MM.1S (cell line): ENCODE measurements at regions not wholly inside any gene's neighbourhood (a gene's known extent, or its start where the extent isn't known, plus 50 kb on each side); places are given as distances from the start of the nearest gene placed in this dataset.

Source experiments
- EZH2 ChIP-seq: fragments of 300-600 bp; sonication (generic); optimal IDR thresholded peaks from 2 replicates; pipeline ENCODE3; 2017; ENCODE audit warnings: low read depth, mild to moderate bottlenecking, antibody characterized with exemption, low read length, mixed read lengths
- EZH2phosphoT487 ChIP-seq: fragments of 300-600 bp; sonication (generic); IDR thresholded peaks from 2 replicates; pipeline ENCODE4 v1.6.1; 2018; ENCODE audit warnings: antibody characterized with exemption, low read length
- TF ChIP-seq, protein P1 (sequence below): fragments of 300-600 bp; sonication (generic); IDR thresholded peaks from 2 replicates; pipeline ENCODE4 v1.5.1; 2016; ENCODE audit warnings: antibody characterized with exemption, low read length, mixed read lengths

DNA sequence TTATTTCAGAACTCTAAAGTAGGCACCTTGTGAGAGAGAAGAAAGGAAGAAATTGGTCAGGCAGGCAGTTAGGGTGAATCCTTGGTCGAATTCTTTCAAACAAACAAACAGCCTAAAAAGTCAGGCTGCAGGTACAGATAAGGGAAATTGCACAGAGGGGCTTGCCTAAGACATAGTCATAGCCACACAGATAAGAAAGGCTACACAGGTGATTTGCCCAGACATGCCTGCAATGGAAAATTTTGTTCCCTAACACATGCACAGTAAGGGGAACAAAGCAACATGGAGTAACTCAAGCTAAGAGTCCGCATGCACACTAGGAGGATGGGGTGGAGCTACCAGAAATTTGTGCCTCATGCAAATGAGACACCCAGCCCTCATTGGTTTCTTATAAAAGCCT is 91.4 kb upstream of the TUSC7 start:
- TF ChIP-seq EZH2phosphoT487 (no peak), EZH2 (no peak)
- TF ChIP-seq, protein P1, sequence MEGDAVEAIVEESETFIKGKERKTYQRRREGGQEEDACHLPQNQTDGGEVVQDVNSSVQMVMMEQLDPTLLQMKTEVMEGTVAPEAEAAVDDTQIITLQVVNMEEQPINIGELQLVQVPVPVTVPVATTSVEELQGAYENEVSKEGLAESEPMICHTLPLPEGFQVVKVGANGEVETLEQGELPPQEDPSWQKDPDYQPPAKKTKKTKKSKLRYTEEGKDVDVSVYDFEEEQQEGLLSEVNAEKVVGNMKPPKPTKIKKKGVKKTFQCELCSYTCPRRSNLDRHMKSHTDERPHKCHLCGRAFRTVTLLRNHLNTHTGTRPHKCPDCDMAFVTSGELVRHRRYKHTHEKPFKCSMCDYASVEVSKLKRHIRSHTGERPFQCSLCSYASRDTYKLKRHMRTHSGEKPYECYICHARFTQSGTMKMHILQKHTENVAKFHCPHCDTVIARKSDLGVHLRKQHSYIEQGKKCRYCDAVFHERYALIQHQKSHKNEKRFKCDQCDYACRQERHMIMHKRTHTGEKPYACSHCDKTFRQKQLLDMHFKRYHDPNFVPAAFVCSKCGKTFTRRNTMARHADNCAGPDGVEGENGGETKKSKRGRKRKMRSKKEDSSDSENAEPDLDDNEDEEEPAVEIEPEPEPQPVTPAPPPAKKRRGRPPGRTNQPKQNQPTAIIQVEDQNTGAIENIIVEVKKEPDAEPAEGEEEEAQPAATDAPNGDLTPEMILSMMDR = no peak
